Stimulated activated CD4-positive, alpha-beta T cell treated with anti-CD3 and anti-CD28 coated beads, Interleukin-2, amount 100 ng/mL, for 48 hours (primary cell): ENCODE measurements at regions not wholly inside any gene's neighbourhood (a gene's known extent, or its start where the extent isn't known, plus 50 kb on each side); places are given as distances from the start of the nearest gene placed in this dataset.
A peak's percentile ranks its signal among the peaks of the same experiment; 100 is the strongest.
"Not testable (repeated sequence)": the region's sequence is repeated elsewhere in the genome, so short reads cannot be mapped to it uniquely, and the experiment has no call there.

Experiments used
- DNase-seq, 2 donors: peaks; one replicate each; pipeline ENCODE4 v3.0.0-alpha.2; 2020

GRCh38 chr16:8183176-8184099 lies 406.9 kb downstream of the TMEM114 start:
- no peak for DNase-seq

- no peak for DNase-seq
Measured at GRCh38 chr16:8182761-8183160, 407.6 kb downstream of the TMEM114 start.

GRCh38 chr16:8179615-8180014 lies 410.7 kb downstream of the TMEM114 start:
- no peak for DNase-seq

GRCh38 chr16:8178271-8178670 lies 412.0 kb downstream of the TMEM114 start:
- DNase-seq, result no peak

GRCh38 chr16:8175411-8175810 lies 414.9 kb downstream of the TMEM114 start:
- DNase-seq, result no peak

GRCh38 chr16:8173111-8173644 lies 417.1 kb downstream of the TMEM114 start:
- DNase-seq, result peak; percentile 25 to 32

GRCh38 chr16:8172551-8172950 lies 417.8 kb downstream of the TMEM114 start:
- no peak for DNase-seq

- DNase-seq, result no peak
Measured at GRCh38 chr16:8168016-8168415, 422.3 kb downstream of the TMEM114 start.

GRCh38 chr16:8167436-8167835 lies 422.9 kb downstream of the TMEM114 start:
- no peak for DNase-seq

GRCh38 chr16:8158051-8158450 lies 432.3 kb downstream of the TMEM114 start:
- DNase-seq, result no peak

GRCh38 chr16:8155275-8155674 lies 435.0 kb downstream of the TMEM114 start:
- DNase-seq, result no peak

- DNase-seq, result no peak
Measured at GRCh38 chr16:8146256-8147012, 443.9 kb downstream of the TMEM114 start.

- DNase-seq, result no peak
Measured at GRCh38 chr16:8138666-8139065, 451.6 kb downstream of the TMEM114 start.

- no peak for DNase-seq
Measured at GRCh38 chr16:8137606-8138005, 452.7 kb downstream of the TMEM114 start.

GRCh38 chr16:8130197-8130596 lies 460.1 kb downstream of the TMEM114 start:
- DNase-seq, result no peak

GRCh38 chr16:8127070-8127469 lies 463.2 kb downstream of the TMEM114 start:
- no peak for DNase-seq

- DNase-seq, result no peak
Measured at GRCh38 chr16:8126313-8126712, 464.0 kb downstream of the TMEM114 start.

GRCh38 chr16:8120001-8120400 lies 470.3 kb downstream of the TMEM114 start:
- DNase-seq, result no peak

- DNase-seq, result no peak
Measured at GRCh38 chr16:8115814-8116213, 474.5 kb downstream of the TMEM114 start.

GRCh38 chr16:8114941-8115340 lies 475.4 kb downstream of the TMEM114 start:
- DNase-seq, result not testable (repeated sequence)

GRCh38 chr16:8113843-8114242 lies 476.5 kb downstream of the TMEM114 start:
- DNase-seq, result no peak

GRCh38 chr16:8110572-8111514 lies 479.5 kb downstream of the TMEM114 start:
- DNase-seq, result no peak
